GM18907 (cell line): ENCODE measurements at regions not wholly inside any gene's neighbourhood (a gene's known extent, or its start where the extent isn't known, plus 50 kb on each side); places are given as distances from the start of the nearest gene placed in this dataset.
"Not testable (repeated sequence)": the region's sequence is repeated elsewhere in the genome, so short reads cannot be mapped to it uniquely, and the experiment has no call there.

Experiments
- ATAC-seq: cut with Tn5 transposase; IDR thresholded peaks from one replicate; pipeline ENCODE4 v1.9.1; 2021; ENCODE audit warnings: mild to moderate bottlenecking, moderate library complexity; ENCODE audit not compliant: unreplicated experiment

- ATAC-seq, result not testable (repeated sequence)
Measured at GRCh38 chr16:86738322-86738721, 160.0 kb downstream of the FOXL1 start.

GRCh38 chr16:86739178-86739577, 160.8 kb downstream of the FOXL1 start:
- no peak for ATAC-seq

- no peak for ATAC-seq
Measured at GRCh38 chr16:86739808-86740207, 161.5 kb downstream of the FOXL1 start.

- ATAC-seq, result no peak
Measured at GRCh38 chr16:86740298-86740697, 161.9 kb downstream of the FOXL1 start.

- no peak for ATAC-seq
Measured at GRCh38 chr16:86740906-86741799, 162.8 kb downstream of the FOXL1 start.

GRCh38 chr16:86747761-86748160, 169.4 kb downstream of the FOXL1 start:
- no peak for ATAC-seq

GRCh38 chr16:86748652-86749051, 170.3 kb downstream of the FOXL1 start:
- no peak for ATAC-seq

- ATAC-seq, result no peak
Measured at GRCh38 chr16:86751076-86752030, 173.0 kb downstream of the FOXL1 start.

- ATAC-seq, result no peak
Measured at GRCh38 chr16:86752582-86753175, 174.3 kb downstream of the FOXL1 start.

GRCh38 chr16:86753399-86753798, 175.1 kb downstream of the FOXL1 start:
- no peak for ATAC-seq

GRCh38 chr16:86755571-86756006, 177.2 kb downstream of the FOXL1 start:
- ATAC-seq, result no peak

GRCh38 chr16:86756882-86757703, 178.7 kb downstream of the FOXL1 start:
- no peak for ATAC-seq

GRCh38 chr16:86757704-86758040, 179.3 kb downstream of the FOXL1 start:
- ATAC-seq, result no peak

- no peak for ATAC-seq
Measured at GRCh38 chr16:86758932-86759331, 180.6 kb downstream of the FOXL1 start.

GRCh38 chr16:86761111-86762031, 183.0 kb downstream of the FOXL1 start:
- ATAC-seq, result no peak

GRCh38 chr16:86762095-86762494, 183.7 kb downstream of the FOXL1 start:
- no peak for ATAC-seq

GRCh38 chr16:86763819-86764218, 185.5 kb downstream of the FOXL1 start:
- no peak for ATAC-seq

GRCh38 chr16:86764551-86764950, 186.2 kb downstream of the FOXL1 start:
- ATAC-seq, result no peak

GRCh38 chr16:86765389-86766026, 187.2 kb downstream of the FOXL1 start:
- no peak for ATAC-seq
